A673 (cell line): ENCODE measurements at regions not wholly inside any gene's neighbourhood (a gene's known extent, or its start where the extent isn't known, plus 50 kb on each side); places are given as distances from the start of the nearest gene placed in this dataset.

ENCODE experiments used
- BruUV-seq: library from RNA; stranded (reverse); fragments of 400-500 nt; replicated peaks from 2 replicates; lab custom pipeline; 2021; lab: Mats Ljungman, UMichigan
- CTCF ChIA-PET: fragments of 300-600 bp; sonication (Branson Sonifier 250); formaldehyde crosslinking; loops from one replicate; lab custom pipeline; 2022; ENCODE audit warnings: antibody characterized with exemption; lab: Charles Lee
- POLR2A ChIA-PET: fragments of 300-600 bp; sonication (Branson Sonifier 250); formaldehyde crosslinking; loops from one replicate; lab custom pipeline; 2022; ENCODE audit warnings: antibody characterized with exemption; ENCODE audit not compliant: low non-redundant PET; lab: Charles Lee
- DNase-seq: peaks from one replicate; pipeline ENCODE4 v3.0.0-alpha.2; 2015; ENCODE audit warnings: low spot score
- H3K27ac ChIP-seq: fragments of 200-600 bp; sonication (generic); 2 replicates; pipeline ENCODE4 v1.5.1; 2016; ENCODE audit warnings: mixed run types, low read depth, mild to moderate bottlenecking, mixed read lengths, antibody characterized with exemption, low read length; ENCODE audit not compliant: poor library complexity, severe bottlenecking
- H3K27me3 ChIP-seq: fragments of 200-600 bp; sonication (generic); replicated peaks from 2 replicates; pipeline ENCODE4 v1.6.1; 2017; ENCODE audit warnings: mixed run types, low read depth, mild to moderate bottlenecking, mixed read lengths, antibody characterized with exemption, low read length; ENCODE audit not compliant: insufficient read depth, poor library complexity
- H3K36me3 ChIP-seq: fragments of 200-600 bp; sonication (generic); 2 replicates; pipeline ENCODE4 v1.6.1; 2016; ENCODE audit warnings: mixed run types, mild to moderate bottlenecking, mixed read lengths, antibody characterized with exemption, low read length; ENCODE audit not compliant: insufficient read depth, poor library complexity, severe bottlenecking
- H3K4me1 ChIP-seq: fragments of 200-600 bp; sonication (generic); 2 replicates; pipeline ENCODE4 v1.6.1; 2017; ENCODE audit warnings: mixed run types, mild to moderate bottlenecking, mixed read lengths, antibody characterized with exemption, low read length; ENCODE audit not compliant: insufficient read depth, poor library complexity, severe bottlenecking
- H3K4me3 ChIP-seq: fragments of 200-600 bp; sonication (generic); 2 replicates; pipeline ENCODE4 v1.5.1; 2016; ENCODE audit warnings: low read depth, mixed run types, mild to moderate bottlenecking, mixed read lengths, low read length; ENCODE audit not compliant: poor library complexity, severe bottlenecking
- H3K9me3 ChIP-seq: fragments of 200-600 bp; sonication (generic); 2 replicates; pipeline ENCODE4 v1.6.1; 2016; ENCODE audit warnings: mixed run types, low read depth, mild to moderate bottlenecking, mixed read lengths, antibody characterized with exemption, low read length; ENCODE audit not compliant: poor library complexity, severe bottlenecking
- EZH2 ChIP-seq: fragments of 200-600 bp; sonication (generic); IDR thresholded peaks from 2 replicates; pipeline ENCODE4 v1.6.1; 2017; ENCODE audit warnings: borderline replicate concordance, low read depth, mild to moderate bottlenecking, mixed read lengths, antibody characterized with exemption, low read length; ENCODE audit not compliant: poor library complexity, severe bottlenecking
- intact Hi-C: fragments of 100-400 bp; cut with micrococcal nuclease; formaldehyde crosslinking; loops from one replicate; pipeline ENCODE4 v1.10.0; 2022; ENCODE audit not compliant: unreplicated experiment
- TF ChIP-seq, protein P1 (sequence below): fragments of 300-800, 200-600 bp; sonication (generic); conservative IDR thresholded peaks from 2 replicates; pipeline ENCODE4 v1.5.1; 2017; ENCODE audit warnings: low read depth, mild to moderate bottlenecking, antibody characterized with exemption, low read length, moderate library complexity, mixed read lengths

DNA sequence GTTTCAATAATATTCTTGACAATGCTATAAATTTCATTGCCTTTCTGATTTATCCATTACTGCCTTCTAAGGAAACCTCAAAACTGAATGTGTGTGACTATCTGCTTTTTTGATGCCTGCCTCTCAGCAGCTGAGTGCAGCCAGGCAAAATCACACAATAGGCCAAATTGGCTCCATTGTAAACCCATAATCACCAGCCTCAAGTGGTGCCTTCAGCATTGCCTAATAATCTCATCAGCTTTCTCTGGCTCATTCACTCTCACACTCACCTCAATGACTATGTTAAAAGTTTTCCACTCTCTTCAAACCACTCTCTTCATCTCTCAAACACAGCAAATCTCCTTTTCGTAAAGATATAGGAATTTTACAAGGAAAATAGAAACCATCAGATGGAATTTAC is 182.5 kb upstream of the COL1A2 start:
- DNase-seq = peak; percentile 31
- TF ChIP-seq EZH2 = no peak
- TF ChIP-seq, protein P1, sequence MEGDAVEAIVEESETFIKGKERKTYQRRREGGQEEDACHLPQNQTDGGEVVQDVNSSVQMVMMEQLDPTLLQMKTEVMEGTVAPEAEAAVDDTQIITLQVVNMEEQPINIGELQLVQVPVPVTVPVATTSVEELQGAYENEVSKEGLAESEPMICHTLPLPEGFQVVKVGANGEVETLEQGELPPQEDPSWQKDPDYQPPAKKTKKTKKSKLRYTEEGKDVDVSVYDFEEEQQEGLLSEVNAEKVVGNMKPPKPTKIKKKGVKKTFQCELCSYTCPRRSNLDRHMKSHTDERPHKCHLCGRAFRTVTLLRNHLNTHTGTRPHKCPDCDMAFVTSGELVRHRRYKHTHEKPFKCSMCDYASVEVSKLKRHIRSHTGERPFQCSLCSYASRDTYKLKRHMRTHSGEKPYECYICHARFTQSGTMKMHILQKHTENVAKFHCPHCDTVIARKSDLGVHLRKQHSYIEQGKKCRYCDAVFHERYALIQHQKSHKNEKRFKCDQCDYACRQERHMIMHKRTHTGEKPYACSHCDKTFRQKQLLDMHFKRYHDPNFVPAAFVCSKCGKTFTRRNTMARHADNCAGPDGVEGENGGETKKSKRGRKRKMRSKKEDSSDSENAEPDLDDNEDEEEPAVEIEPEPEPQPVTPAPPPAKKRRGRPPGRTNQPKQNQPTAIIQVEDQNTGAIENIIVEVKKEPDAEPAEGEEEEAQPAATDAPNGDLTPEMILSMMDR = no peak
- Histone ChIP-seq H3K9me3 (no peaks in the 10 kb centered on the region), H3K27ac (no peak overlapping the region), H3K36me3 (no peaks in the 10 kb centered on the region), H3K4me1 (peaks cover 15% of the 10 kb centered on the region), H3K27me3 (no peaks in the 10 kb centered on the region), H3K4me3 (no peak overlapping the region)
- intact Hi-C loops = no loop called here
- ChIA-PET POLR2A (no interaction called here), CTCF (no interaction called here)
- no TSS peak for BruUV-seq

DNA sequence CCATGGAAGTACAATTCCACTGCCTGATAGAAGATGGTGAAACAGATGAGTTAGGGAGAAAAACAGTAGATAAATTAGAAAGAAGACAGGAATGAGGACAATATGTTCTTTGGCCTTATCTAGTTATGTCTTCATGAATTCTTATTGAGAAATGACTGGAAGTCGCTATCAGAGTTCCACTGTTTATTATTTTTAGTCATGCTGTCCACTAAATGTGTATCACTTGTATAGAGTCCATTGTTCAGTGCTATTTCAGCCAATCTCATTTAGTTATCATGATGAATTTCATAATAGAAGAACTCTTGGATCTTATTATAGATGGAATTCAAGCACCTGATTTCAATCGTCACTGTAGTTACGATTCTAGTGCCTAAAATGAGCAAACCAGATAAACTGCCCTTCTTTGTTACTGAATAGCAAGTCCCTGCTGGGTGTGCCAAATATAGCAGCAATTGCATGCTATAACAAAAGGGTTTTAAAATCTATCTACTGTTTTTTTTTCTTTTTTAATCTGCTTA is 177.7 kb upstream of the COL1A2 start:
- POLR2A ChIA-PET = no interaction called here
- CTCF ChIA-PET = no interaction called here
- intact Hi-C loops = no loop called here

GRCh38 chr7:94217766-94218165 is 176.9 kb upstream of the COL1A2 start:
- Histone ChIP-seq H3K27ac (no peak overlapping the region), H3K4me1 (peaks cover 18% of the 10 kb centered on the region), H3K4me3 (no peak overlapping the region), H3K27me3 (no peaks in the 10 kb centered on the region), H3K36me3 (no peaks in the 10 kb centered on the region), H3K9me3 (no peaks in the 10 kb centered on the region)
- ChIA-PET POLR2A (interaction anchor here (0.6 kb wide), 1 partner anchor 497 kb away, joined by 4 read pairs; no protein-coding TSS in a partner anchor), CTCF (no interaction called here)
- no TSS peak for BruUV-seq
- intact Hi-C loops = no loop called here
- no peak for DNase-seq
- no peak for TF ChIP-seq EZH2
- TF ChIP-seq, protein P1 = no peak

More for the DNA sequence above, 177.7 kb upstream of the COL1A2 start:
- H3K36me3 ChIP-seq = no peaks in the 10 kb centered on the region
- peaks cover 18% of the 10 kb centered on the region for H3K4me1 ChIP-seq
- no peak overlapping the region for H3K27ac ChIP-seq
- H3K27me3 ChIP-seq = no peaks in the 10 kb centered on the region
- no TSS peak for BruUV-seq
- TF ChIP-seq, protein P1 = no peak
- peak; percentile 62 for DNase-seq
- no peaks in the 10 kb centered on the region for H3K9me3 ChIP-seq
- H3K4me3 ChIP-seq = no peak overlapping the region
